ENCODE measurements at regions not wholly inside any gene's neighbourhood (a gene's known extent, or its start where the extent isn't known, plus 50 kb on each side); places are given as distances from the start of the nearest gene placed in this dataset.

- TF ChIP-seq CTCF (IDR thresholded peaks at IDR 0.05) = no peak
- no peaks in the 10 kb centered on the region for H3K36me3 ChIP-seq (ENCODE audit: low read depth)
- no peak overlapping the region for H3K4me3 ChIP-seq
- no peak for DNase-seq
- H3K9me3 ChIP-seq = no peaks in the 10 kb centered on the region
- intact Hi-C loops (cut with DNase I, micrococcal nuclease) = no loop called here
- H3K4me1 ChIP-seq (ENCODE audit: low read depth) = no peaks in the 10 kb centered on the region
- no peak for ATAC-seq
Observed at GRCh38 chr14:28055008-28055407, 711.6 kb upstream of the FOXG1 start.

- no peak overlapping the region for H3K4me3 ChIP-seq
- no peaks in the 10 kb centered on the region for H3K9me3 ChIP-seq
- H3K36me3 ChIP-seq (ENCODE audit: low read depth) = no peaks in the 10 kb centered on the region
- TF ChIP-seq CTCF (IDR thresholded peaks at IDR 0.05) = no peak
- peak in 1 of 3 donors; percentile 1 for DNase-seq
- peak; percentile 75 for ATAC-seq
- intact Hi-C loops (cut with DNase I, micrococcal nuclease) = no loop called here
- no peaks in the 10 kb centered on the region for H3K4me1 ChIP-seq (ENCODE audit: low read depth)
Observed at GRCh38 chr14:28057359-28058296, 709.0 kb upstream of the FOXG1 start.

- DNase-seq (no peak), ATAC-seq (no peak)
- Histone ChIP-seq H3K4me3 (no peak overlapping the region), H3K4me1 (ENCODE audit: low read depth) (no peaks in the 10 kb centered on the region), H3K36me3 (ENCODE audit: low read depth) (no peaks in the 10 kb centered on the region), H3K9me3 (no peaks in the 10 kb centered on the region)
- intact Hi-C loops (cut with DNase I, micrococcal nuclease) = no loop called here
- TF ChIP-seq CTCF (IDR thresholded peaks at IDR 0.05) = no peak
Observed at GRCh38 chr14:28059254-28059653, 707.3 kb upstream of the FOXG1 start.

- ATAC-seq (no peak), DNase-seq (no peak)
- TF ChIP-seq CTCF (IDR thresholded peaks at IDR 0.05) = no peak
- Histone ChIP-seq H3K36me3 (ENCODE audit: low read depth) (no peaks in the 10 kb centered on the region), H3K9me3 (no peaks in the 10 kb centered on the region), H3K4me3 (no peak overlapping the region), H3K4me1 (ENCODE audit: low read depth) (no peaks in the 10 kb centered on the region)
- intact Hi-C loops (cut with DNase I, micrococcal nuclease) = no loop called here
Observed at GRCh38 chr14:28061006-28061405, 705.6 kb upstream of the FOXG1 start.

- Histone ChIP-seq H3K4me1 (ENCODE audit: low read depth) (no peaks in the 10 kb centered on the region), H3K36me3 (ENCODE audit: low read depth) (no peaks in the 10 kb centered on the region), H3K4me3 (no peak overlapping the region), H3K9me3 (no peaks in the 10 kb centered on the region)
- intact Hi-C loops (cut with DNase I, micrococcal nuclease) = no loop called here
- DNase-seq = no peak
- TF ChIP-seq CTCF (IDR thresholded peaks at IDR 0.05) = no peak
- no peak for ATAC-seq
Observed at GRCh38 chr14:28077021-28077420, 689.6 kb upstream of the FOXG1 start.
